ENCODE measurements at regions not wholly inside any gene's neighbourhood (a gene's known extent, or its start where the extent isn't known, plus 50 kb on each side); places are given as distances from the start of the nearest gene placed in this dataset.

GRCh38 chr4:110950731-110951130 is 327.9 kb upstream of the PITX2 start:
- no peaks in the 10 kb centered on the region for H3K79me2 ChIP-seq (ENCODE audit: low read length)
- TF ChIP-seq CTCF (IDR thresholded peaks at IDR 0.05; ENCODE audit: low read length) (no peak), EZH2 (optimal IDR thresholded peaks at IDR 0.05; ENCODE audit: low read depth, low read length) (no peak), EZH2phosphoT487 (IDR thresholded peaks at IDR 0.05; ENCODE audit: low read length) (no peak)
- H3K4me2 ChIP-seq (ENCODE audit: low read depth, low read length), result no peak overlapping the region
- no peaks in the 10 kb centered on the region for H3K9me3 ChIP-seq (replicated peaks; ENCODE audit: insufficient read depth, low read length)
- no peaks in the 10 kb centered on the region for H3K27me3 ChIP-seq (replicated peaks; ENCODE audit: insufficient read depth, low read length)
- H2AFZ ChIP-seq (ENCODE audit: low read length), result no peak overlapping the region
- no peak overlapping the region for H3K4me3 ChIP-seq (ENCODE audit: low read length)
- no peaks in the 10 kb centered on the region for H3F3A ChIP-seq (ENCODE audit: insufficient read depth, low read length)
- H3K9me2 ChIP-seq (replicated peaks; ENCODE audit: insufficient read depth, low read length), result no peaks in the 10 kb centered on the region
- no peak for DNase-seq
- no peaks in the 10 kb centered on the region for H3K36me3 ChIP-seq (replicated peaks; ENCODE audit: insufficient read depth, low read length)
- no peak overlapping the region for H3K9ac ChIP-seq (ENCODE audit: low read length)
- H4K20me1 ChIP-seq (ENCODE audit: insufficient read depth, low read length), result no peaks in the 10 kb centered on the region
- no peaks in the 10 kb centered on the region for H3K4me1 ChIP-seq (ENCODE audit: low read length)
- no peak overlapping the region for H3K27ac ChIP-seq (ENCODE audit: low read length)

- H3K4me2 ChIP-seq (ENCODE audit: low read depth, low read length), result no peak overlapping the region
These were observed 330.3 kb upstream of the PITX2 start for GRCh38 chr4:110953191-110953590.

GRCh38 chr4:110953898-110954297 is 331.0 kb upstream of the PITX2 start:
- no peak for TF ChIP-seq EZH2phosphoT487 (IDR thresholded peaks at IDR 0.05; ENCODE audit: low read length)
- no peak for TF ChIP-seq CTCF (IDR thresholded peaks at IDR 0.05; ENCODE audit: low read length)
- TF ChIP-seq EZH2 (optimal IDR thresholded peaks at IDR 0.05; ENCODE audit: low read depth, low read length), result no peak
- DNase-seq, result no peak
- no peaks in the 10 kb centered on the region for H3K27me3 ChIP-seq (replicated peaks; ENCODE audit: insufficient read depth, low read length)
- H3K4me3 ChIP-seq (ENCODE audit: low read length), result no peak overlapping the region
- no peak overlapping the region for H3K9ac ChIP-seq (ENCODE audit: low read length)
- H3K4me1 ChIP-seq (ENCODE audit: low read length), result no peaks in the 10 kb centered on the region
- no peak overlapping the region for H2AFZ ChIP-seq (ENCODE audit: low read length)
- H3K27ac ChIP-seq (ENCODE audit: low read length), result no peak overlapping the region
- H3K79me2 ChIP-seq (ENCODE audit: low read length), result no peaks in the 10 kb centered on the region
- no peak overlapping the region for H3K4me2 ChIP-seq (ENCODE audit: low read depth, low read length)
- H4K20me1 ChIP-seq (ENCODE audit: insufficient read depth, low read length), result no peaks in the 10 kb centered on the region
- no peaks in the 10 kb centered on the region for H3K36me3 ChIP-seq (replicated peaks; ENCODE audit: insufficient read depth, low read length)
- H3K9me3 ChIP-seq (replicated peaks; ENCODE audit: insufficient read depth, low read length), result no peaks in the 10 kb centered on the region
- no peaks in the 10 kb centered on the region for H3K9me2 ChIP-seq (replicated peaks; ENCODE audit: insufficient read depth, low read length)
- H3F3A ChIP-seq (ENCODE audit: insufficient read depth, low read length), result no peaks in the 10 kb centered on the region

More at GRCh38 chr4:110953191-110953590, 330.3 kb upstream of the PITX2 start:
- Histone ChIP-seq H3K9me2 (replicated peaks; ENCODE audit: insufficient read depth, low read length) (no peaks in the 10 kb centered on the region), H3K4me3 (ENCODE audit: low read length) (no peak overlapping the region), H3K9ac (ENCODE audit: low read length) (no peak overlapping the region), H3K4me1 (ENCODE audit: low read length) (no peaks in the 10 kb centered on the region), H2AFZ (ENCODE audit: low read length) (no peak overlapping the region), H3K9me3 (replicated peaks; ENCODE audit: insufficient read depth, low read length) (no peaks in the 10 kb centered on the region), H3K36me3 (replicated peaks; ENCODE audit: insufficient read depth, low read length) (no peaks in the 10 kb centered on the region), H3K27me3 (replicated peaks; ENCODE audit: insufficient read depth, low read length) (no peaks in the 10 kb centered on the region), H3F3A (ENCODE audit: insufficient read depth, low read length) (no peaks in the 10 kb centered on the region), H3K79me2 (ENCODE audit: low read length) (no peaks in the 10 kb centered on the region), H4K20me1 (ENCODE audit: insufficient read depth, low read length) (no peaks in the 10 kb centered on the region), H3K27ac (ENCODE audit: low read length) (no peak overlapping the region)
- DNase-seq, result no peak
- TF ChIP-seq CTCF (IDR thresholded peaks at IDR 0.05; ENCODE audit: low read length) (no peak), EZH2phosphoT487 (IDR thresholded peaks at IDR 0.05; ENCODE audit: low read length) (no peak), EZH2 (optimal IDR thresholded peaks at IDR 0.05; ENCODE audit: low read depth, low read length) (no peak)

Data from MM.1S (cell line).